HG02763 (cell line): ENCODE measurements at regions not wholly inside any gene's neighbourhood (a gene's known extent, or its start where the extent isn't known, plus 50 kb on each side); places are given as distances from the start of the nearest gene placed in this dataset.
"Not testable (repeated sequence)": the region's sequence is repeated elsewhere in the genome, so short reads cannot be mapped to it uniquely, and the experiment has no call there.

Experiments used
- ATAC-seq: cut with Tn5 transposase; IDR thresholded peaks from one replicate; pipeline ENCODE4 v1.9.1; 2021; ENCODE audit warnings: mild to moderate bottlenecking, moderate library complexity; ENCODE audit not compliant: unreplicated experiment

- no peak for ATAC-seq
These were observed 279.9 kb downstream of the WDR11 start for GRCh38 chr10:121131014-121131413.

- no peak for ATAC-seq
These were observed 280.5 kb downstream of the WDR11 start for GRCh38 chr10:121131426-121132265.

GRCh38 chr10:121132273-121132672, 281.1 kb downstream of the WDR11 start:
- no peak for ATAC-seq

DNA sequence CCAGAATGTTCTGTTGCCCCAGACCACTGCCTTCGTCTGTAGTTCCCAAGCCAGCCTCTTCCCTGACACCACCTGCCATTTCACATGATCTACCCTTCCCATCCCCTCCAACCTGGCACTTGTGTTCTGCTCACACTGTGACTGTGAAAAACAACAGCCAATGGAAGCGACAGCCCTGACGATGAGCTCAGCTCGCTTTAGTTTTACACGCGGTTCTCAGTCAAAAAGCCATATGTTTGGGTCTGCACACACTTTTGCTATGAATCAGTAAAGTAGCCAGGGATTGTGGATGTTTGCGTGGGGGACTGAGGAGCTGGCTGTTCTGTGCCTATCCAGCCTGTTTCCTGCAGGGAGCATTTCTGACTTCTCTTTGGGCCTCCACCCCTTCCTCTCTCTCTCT, 282.7 kb downstream of the WDR11 start:
- no peak for ATAC-seq

GRCh38 chr10:121134711-121135110, 283.5 kb downstream of the WDR11 start:
- ATAC-seq: no peak

DNA sequence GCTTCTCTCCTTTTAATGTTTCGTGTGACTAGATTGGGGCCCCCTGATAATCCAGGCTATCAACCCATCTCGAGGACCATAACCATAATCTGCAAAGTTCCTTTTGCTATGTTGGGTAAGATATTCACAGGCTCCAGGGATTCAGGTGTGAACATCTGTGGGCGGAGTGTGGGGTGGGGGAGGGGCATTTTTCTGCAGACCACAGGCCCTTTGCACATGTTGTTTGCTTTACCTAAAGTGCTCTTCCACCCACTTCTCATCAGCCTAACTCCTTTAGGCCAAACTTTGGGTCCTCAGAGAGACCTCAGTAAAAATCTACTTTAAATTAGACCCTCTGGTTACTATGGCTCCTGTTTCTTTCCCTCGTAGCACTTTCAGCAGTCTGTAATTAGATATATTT, 284.4 kb downstream of the WDR11 start:
- no peak for ATAC-seq

GRCh38 chr10:121137533-121137932, 286.4 kb downstream of the WDR11 start:
- no peak for ATAC-seq

DNA sequence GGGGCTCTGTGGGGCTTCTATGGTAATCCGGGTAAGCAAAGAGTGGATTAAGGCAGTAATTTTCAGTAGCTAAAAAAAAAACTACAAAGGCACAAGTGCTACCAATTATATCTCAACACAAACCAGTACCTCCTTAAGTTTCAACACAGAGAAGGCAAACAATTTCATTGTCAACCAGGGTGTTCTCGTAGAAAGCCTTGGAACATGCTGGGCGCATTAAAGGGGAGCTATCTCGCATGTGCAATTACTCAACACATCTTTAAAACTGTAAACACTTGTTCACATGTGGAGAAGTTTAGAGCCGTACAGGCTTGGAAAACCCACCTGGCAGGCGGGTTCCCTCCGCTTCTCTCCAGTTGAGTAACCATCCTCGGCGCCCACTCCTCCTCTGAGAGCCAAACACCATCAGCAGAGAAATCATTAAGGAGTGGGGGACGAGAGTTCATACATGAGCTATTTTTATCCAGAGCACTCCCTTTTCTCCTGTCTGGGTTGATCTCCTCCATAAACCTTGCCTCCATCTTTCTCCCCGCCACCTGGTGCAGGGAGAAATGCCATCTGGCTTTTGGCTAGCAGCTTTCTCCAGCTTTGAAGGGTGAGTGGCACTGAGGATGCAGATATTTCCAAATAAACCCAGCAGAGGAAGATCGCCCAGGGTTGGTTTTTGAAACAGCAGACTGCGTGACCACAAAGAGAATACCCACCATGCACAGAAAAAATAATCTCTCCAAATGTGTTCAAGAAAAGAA, 287.1 kb downstream of the WDR11 start:
- ATAC-seq: no peak

DNA sequence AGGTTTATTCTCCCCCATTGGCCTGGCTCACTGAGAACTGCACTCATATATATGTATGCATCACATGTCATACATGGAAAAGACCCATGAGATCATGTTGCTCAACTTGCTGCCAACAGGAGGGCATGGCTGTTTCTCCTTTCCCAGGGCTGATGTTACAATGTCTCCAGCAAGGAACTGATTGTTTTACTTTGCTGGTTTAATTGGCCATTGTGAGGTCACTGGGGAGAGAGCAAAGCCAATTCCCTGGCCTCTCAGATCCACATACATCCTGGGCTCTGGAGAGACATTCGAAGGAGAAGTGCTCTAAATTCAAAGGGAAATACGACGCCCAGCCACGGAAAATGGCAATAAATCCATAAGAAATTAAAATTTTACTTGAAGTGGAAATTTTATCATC, 287.8 kb downstream of the WDR11 start:
- ATAC-seq: no peak

- ATAC-seq: not testable (repeated sequence)
These were observed 294.7 kb downstream of the WDR11 start for GRCh38 chr10:121145802-121146395.

- no peak for ATAC-seq
These were observed 297.8 kb downstream of the WDR11 start for GRCh38 chr10:121148921-121149320.

DNA sequence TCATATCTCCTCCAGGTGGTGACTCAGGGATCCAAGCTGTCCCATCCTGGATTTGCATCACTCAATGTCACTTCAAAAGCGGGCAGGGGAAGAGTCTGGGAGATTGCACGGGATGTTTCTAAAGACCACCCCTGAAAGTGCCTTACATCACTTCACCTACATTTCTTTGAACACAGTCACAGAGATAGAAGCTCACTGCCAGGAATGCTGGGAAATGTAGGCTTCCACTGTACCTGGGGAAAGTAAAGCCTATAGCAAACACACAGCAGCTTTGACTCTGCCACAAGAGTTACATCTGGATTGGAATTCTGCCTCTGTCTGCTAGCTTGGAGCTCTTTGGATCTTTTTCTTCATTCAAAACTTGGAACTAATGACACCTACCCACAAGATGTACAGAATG, 300.9 kb downstream of the WDR11 start:
- ATAC-seq: no peak

GRCh38 chr10:121152935-121153334, 301.8 kb downstream of the WDR11 start:
- ATAC-seq: no peak

DNA sequence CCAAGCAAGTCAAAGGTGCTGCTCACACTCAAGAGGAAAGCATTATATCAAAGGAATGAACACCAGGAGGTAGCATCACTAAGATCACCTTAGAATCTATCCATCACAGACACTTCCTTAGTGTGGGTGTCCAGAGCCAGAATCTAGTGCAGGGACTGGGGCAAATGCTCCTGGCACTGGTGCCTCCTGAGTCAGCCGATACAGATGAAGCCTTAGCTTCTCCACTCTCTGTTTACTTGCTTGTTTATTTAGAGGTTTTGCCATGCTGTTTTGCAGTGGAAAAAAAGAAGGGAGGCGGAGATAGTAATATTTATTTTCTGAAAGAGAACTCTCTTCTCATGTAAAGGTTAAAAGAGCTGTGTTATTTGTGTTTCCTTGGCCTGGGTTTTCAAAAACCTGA, 303.1 kb downstream of the WDR11 start:
- no peak for ATAC-seq

- no peak for ATAC-seq
These were observed 303.7 kb downstream of the WDR11 start for GRCh38 chr10:121154846-121155245.

GRCh38 chr10:121155742-121156474, 304.7 kb downstream of the WDR11 start:
- no peak for ATAC-seq

GRCh38 chr10:121157998-121158397, 306.8 kb downstream of the WDR11 start:
- ATAC-seq: no peak

DNA sequence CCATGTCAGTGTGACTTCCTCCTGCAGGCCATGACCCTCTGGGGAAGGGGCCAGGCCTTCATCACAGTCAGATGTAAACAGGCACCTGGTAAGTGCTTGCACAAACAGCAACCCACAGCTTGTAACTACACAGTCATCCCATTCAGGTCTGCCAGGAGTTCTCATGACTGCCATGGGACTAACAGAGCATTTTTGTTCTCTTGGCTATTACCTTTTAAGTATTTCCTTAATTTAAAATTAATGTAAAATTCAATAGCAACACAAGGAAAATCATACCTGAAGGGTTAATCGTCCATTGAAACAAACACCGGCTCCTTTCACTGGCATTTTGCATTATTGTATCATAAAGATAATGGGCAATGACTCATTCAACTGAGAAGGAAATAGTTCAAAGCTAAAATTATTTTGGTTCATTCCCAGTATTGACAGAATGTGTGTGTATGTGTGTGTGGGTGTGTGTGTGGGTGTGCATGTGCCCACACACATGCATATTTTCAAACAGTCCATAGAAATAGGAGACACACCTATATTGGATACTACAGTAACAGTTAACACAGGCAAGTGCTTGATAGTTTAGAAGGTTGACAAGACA, 307.9 kb downstream of the WDR11 start:
- ATAC-seq: no peak

DNA sequence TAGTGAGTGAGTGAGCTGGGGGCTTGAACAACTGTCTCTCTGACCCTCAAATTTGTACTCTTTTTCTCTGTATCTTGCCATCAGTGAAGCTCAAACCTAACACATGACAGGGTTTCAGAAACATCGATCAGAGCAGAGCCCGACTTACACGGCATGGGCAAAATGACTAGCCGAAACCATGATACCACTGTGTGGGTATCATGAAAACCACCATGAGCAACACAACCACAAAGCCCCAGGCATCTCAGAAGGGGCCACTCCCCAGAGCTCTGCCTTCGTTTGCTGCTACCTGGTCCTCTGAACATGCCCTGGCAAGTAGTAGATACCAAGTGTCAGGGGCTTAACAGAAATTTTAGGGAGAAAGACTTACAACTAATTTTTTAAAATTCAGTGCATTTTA, 308.5 kb downstream of the WDR11 start:
- ATAC-seq: no peak

DNA sequence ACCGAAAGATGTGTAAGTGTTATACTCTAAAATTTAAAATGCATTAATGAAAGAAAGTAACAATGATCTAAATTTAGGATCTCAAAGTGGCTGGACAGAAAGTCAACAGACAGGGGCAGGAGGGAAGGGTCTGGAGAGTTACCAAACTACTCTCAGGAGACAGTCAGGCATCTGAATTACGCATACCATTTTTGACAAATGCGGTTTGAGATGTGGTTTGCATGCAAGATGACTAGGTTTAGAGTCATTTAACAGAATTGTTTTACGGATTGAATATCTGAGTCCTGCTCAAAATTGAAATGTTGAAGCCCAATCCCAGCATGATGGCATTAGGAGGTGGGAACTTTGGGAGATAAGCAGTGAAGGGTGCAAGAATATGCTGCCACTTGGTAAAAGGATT, 314.1 kb downstream of the WDR11 start:
- ATAC-seq: no peak
